ENCODE measurements at regions not wholly inside any gene's neighbourhood (a gene's known extent, or its start where the extent isn't known, plus 50 kb on each side); places are given as distances from the start of the nearest gene placed in this dataset.

DNA sequence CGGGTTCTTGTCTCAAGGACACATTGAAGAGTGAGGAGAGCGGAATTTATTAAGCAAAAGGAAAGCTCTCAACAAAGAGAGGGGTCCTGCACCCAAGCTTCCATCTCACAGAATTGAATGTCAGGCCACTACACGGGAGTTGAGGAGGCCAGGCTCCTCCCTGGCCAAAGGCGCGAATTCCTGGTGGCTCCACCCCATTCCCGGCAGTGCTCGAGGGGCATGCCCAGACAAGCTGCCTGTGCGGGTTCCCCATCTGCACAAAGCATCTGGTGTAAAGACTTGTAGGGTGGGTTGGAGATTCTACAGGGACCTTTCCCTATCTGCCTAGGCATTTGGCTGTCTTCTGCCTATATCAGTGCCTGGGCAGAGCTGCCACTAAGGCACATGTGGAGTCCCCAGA is 648.5 kb upstream of the PKN2 start:
- no peak for DNase-seq (ENCODE audit: low spot score)
- intact Hi-C loops (cut with DNase I), result no loop called here

DNA sequence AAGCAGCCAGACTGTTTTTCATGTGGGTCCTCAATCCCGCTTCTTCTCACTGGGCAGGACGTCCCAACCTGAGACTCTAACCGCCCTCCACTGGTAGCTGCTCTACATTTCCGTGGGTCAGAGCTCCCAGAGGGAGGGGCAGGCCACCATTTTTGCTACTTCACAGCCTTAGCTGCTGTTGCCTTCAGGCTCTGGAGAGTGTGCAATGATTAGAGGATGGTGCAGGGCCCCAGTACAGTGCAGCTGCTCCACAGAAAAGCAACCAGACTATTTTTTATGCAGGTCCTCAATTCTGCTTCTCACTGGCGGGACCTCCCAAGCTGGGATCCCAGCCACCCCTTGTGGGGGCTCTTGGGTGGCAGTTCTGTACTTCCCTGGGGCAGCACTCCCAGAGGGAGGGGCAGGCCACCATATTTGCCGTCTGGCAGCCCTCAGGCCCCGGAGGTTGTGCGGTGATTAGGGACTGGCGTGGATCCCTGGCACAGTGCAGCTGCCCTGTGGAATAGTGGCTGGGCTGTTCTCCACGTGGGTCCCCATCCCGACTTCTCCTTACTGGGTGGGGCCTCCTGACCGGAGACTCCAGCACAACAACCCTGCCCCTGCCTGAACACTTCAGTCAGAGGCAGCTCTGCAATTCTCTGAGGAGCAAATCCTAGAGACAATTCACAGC is 647.6 kb upstream of the PKN2 start:
- peak; percentile 73 for DNase-seq (ENCODE audit: low spot score)
- intact Hi-C loops (cut with DNase I), result no loop called here

DNA sequence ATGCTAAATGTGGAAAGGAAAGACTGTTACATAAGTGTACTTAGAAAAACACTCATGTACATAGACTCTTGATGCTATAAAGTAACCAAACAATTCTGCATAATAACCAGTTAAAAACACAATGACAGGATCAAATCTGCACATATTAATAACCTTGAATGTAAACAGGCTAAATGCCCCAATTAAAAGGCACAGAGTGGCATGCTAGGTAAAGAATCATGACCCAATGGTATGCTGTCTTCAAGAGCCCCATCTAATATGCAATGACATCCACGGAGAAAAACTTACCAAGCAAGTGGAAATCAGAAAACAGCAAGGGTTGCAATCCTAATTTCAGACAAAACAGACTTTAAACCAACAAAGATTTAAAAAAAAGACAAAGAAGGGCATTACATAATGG is 644.8 kb upstream of the PKN2 start:
- no peak for DNase-seq (ENCODE audit: low spot score)
- intact Hi-C loops (cut with DNase I), result no loop called here

DNA sequence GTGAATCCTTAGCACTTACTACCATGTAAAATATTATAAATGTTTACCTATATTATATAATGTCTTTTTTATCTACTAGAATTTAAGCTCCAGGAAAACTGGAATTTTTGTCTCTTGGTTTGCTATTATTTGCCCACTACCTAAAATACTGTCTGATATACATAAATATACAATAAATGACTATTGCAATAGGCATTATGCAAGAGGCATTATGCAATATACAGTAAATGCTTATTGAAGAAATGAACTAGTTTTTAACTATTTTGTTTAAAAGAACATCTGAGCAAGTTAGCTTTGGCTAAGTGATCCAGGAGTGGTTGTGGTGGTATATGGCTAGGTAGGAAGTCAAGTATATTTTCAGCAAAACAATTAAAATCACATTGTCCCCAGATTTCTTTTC is 640.2 kb upstream of the PKN2 start:
- DNase-seq (ENCODE audit: low spot score), result no peak
- intact Hi-C loops (cut with DNase I), result no loop called here

DNA sequence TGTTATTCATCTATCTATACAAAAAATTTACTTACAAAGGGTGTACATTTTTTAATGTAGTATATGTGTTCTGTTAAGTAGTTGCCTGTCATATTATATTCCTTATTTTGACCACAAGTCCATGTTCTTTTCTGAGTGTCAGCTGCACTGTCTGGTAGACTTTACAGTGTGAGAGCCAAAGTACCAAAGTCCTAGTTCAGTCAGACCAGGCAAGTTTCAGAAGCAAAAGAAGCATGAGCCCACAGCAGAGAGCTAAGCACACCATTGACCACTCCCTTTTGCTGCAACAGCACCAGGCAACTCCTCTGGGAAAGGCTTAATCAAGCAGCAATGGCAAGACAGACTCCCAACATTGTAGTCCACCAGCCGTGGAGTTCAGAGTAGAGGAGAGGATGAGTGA is 631.9 kb upstream of the PKN2 start:
- intact Hi-C loops (cut with DNase I), result no loop called here

DNA sequence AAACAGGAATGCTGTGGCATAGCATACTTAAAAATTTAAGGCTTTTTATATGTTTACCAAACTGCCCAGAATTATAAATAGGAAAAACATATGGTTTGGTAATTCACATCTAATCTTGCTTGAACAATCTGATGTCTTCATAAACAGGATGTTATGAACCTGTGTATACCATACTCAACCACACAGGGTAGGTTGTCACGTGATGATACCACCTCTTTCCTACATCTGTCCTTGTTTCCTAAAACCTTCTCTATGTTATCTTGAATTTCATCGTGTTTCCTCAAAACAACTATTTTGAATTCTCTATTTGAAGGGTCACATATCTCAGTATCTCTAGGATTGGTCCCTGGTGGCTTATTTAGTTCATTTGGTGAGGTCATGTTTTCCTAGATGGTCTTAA is 631.0 kb upstream of the PKN2 start:
- intact Hi-C loops (cut with DNase I), result no loop called here

More for the DNA sequence above, 631.9 kb upstream of the PKN2 start:
- no peak for DNase-seq (ENCODE audit: low spot score)

DNA sequence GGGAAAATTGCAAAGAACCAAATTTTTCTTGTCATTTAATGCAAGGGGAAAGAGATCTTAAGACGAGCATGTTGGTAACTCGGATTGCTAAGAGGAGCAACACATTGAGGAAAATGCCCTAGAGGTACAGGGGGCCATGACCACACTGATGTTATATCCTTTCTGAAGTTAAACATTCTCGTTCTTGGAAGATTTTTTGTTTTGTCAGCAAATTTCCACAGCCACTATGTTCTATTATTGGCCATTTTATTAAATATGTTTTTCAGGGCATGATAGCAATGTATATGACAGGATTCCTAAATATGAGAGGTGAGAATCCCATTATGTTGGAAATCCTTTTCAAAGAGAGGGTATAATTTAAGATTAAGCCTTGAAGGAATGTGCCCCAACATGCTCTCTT is 627.2 kb upstream of the PKN2 start:
- DNase-seq (ENCODE audit: low spot score), result no peak
- intact Hi-C loops (cut with DNase I), result no loop called here

More for the DNA sequence above, 631.0 kb upstream of the PKN2 start:
- no peak for DNase-seq (ENCODE audit: low spot score)

DNA sequence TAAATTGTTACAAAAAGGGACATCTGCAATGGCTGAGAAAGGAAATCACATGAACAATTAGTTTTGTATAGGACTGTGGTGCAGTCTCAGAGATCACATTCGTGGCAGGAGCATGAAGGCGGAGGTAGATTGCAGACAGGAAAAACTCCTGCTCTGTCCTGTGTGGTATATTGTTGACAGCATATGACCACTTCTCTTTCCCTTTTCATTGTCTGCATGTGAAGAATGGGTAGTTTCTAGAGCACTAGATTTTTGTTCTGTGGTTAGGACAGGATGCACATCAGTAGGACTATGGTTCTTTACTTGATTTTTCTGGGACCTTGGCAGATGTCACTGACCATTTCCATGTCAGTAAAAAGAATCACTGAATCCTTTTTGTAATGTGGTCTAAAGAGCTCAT is 625.9 kb upstream of the PKN2 start:
- DNase-seq (ENCODE audit: low spot score), result no peak

DNA sequence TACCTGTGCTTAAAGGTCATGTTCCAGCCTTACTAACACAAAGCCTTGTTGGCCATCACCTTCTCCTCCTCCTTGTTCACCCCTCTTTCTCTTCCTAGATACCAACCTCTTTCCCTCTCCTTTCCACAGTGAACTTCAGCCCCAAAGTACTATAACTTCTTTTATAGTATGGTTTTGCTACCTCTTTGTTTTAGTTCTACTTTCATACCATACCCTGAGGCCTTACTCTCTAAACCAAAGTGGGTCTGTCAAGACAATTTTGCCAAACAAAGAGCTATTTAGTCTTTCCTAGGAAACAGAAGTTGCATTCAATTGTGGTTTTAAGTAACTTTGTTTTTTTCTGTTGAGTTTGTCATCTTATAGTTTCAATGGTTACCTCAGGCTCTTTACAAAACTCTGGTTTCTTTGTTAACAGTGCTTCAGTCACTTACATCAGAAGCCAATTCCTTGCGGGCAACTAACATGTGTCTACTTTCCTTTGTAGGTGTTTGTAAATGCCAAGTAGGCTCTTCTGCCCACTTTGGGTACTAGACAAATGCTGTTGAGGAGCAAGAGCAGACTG is 623.9 kb upstream of the PKN2 start:
- intact Hi-C loops (cut with DNase I), result loop anchor here (10.0 kb wide), 3 partner anchors 735 to 765 kb away; partner anchors contain the start of gene LMO4 (in 1 of the 2)
- no peak for DNase-seq (ENCODE audit: low spot score)

More for the DNA sequence above, 625.9 kb upstream of the PKN2 start:
- intact Hi-C loops (cut with DNase I), result no loop called here

DNA sequence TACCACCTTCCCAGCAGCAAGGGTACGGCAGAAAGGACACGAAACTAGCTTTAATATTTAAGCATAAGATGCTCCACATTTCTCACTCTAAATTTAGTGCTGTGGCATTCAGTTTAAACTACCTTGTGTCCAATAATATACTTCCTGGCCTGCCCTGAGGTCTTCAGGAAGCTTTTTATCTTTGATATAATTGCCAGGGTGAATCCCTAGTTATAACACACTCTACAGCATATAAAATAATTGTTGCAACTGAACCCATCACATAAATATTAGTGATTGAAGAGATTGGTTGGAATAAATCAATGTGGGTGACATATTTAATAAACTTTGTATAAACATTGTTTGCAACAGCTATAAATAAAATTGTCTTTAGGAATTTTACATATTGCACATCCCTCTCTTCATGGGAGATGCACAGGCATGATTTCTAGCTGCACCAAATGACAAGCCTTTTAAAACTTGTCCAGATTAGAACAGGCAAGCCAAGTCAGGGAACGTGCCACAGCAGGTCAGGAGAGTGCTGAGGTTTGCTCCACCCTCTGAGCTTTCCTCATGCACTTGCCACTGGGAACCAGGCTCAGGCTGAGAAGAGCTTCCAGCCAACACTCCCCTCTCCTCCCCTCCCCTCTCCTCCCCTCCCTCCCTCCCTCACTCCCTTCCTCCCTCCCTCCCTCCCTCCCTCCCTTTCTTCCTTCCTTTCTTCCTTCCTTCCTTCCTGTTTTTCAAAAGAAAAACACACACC is 623.2 kb upstream of the PKN2 start:
- intact Hi-C loops (cut with DNase I), result loop anchor here (10.0 kb wide), 3 partner anchors 736 to 766 kb away; partner anchors contain the start of gene LMO4 (in 1 of the 2)
- no peak for DNase-seq (ENCODE audit: low spot score)

DNA sequence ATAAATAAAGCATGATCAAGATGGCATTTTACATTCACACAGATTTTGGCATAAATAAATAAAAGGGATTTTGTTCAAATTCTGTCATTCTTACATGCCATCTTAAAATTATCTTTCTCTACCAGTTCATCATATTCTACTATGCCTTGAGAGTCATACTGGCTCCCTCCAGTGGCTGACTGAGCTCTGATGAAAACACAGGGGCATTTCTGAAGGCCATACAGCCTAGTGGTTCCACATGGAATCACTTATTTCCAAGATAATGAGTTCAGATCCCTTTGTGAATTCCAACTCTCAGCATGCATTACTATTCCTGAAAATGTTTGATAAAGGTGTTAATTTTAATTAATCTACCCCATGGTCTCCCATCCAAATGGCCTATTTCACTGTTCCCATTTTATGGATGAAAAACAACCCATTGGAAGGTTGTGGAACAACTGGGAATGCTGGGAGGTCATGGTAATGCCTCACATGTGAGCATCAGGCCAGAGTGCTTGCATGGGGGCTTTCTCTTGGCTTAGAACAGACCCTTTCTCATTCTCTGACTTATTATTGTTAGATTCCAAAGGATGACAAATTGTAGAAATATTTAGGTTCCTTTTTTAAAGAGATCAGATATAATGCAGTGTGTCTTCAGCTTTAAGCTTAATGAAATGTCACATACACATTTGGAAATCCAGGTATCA is 622.4 kb upstream of the PKN2 start:
- intact Hi-C loops (cut with DNase I), result loop anchor here (10.0 kb wide), 3 partner anchors 737 to 767 kb away; partner anchors contain the start of gene LMO4 (in 1 of the 2)
- no peak for DNase-seq (ENCODE audit: low spot score)

DNA sequence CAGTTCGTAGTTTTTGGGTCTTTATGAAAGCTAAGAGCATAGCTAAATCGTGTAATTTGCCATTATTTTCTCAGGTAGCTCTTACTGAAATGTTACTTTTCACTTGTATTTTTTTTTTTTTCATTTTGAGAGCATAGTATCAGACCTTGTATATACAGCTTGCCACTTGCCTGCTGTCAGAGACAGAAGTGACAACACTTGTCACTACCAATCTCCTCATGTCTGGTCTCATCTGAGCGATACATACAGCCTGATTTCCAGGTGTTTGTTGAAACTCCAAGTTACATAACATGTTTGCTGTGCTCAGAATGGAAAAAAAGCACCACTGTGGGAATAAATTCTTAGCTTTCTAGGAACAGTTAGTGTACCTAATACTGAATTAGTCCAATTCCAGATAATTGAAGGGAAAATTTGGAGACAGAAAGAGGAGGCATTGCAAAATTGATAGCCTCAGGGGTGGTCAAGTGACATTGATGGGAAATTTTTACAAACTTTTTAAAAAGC is 621.4 kb upstream of the PKN2 start:
- no peak for DNase-seq (ENCODE audit: low spot score)
- intact Hi-C loops (cut with DNase I), result loop anchor here (10.0 kb wide), 3 partner anchors 738 to 768 kb away; partner anchors contain the start of gene LMO4 (in 1 of the 2)

DNA sequence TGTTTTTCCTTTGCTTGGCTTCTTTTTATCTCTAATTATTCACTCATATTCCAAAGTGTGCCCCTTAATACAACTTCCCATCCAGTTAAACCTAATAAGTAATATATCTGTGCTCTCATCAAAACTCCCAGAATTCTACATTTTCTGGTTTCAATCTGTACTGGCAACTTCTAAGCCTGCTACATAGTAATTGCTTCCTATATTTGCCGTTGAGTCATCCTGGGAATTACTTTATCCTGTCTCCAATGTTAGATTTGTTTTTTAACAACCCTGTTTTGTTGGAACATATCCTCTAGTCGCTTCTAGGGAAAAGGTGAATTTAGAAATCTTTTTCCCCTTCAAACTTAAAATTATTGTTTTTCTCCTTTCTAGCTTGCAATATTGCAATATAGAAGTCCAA is 620.5 kb upstream of the PKN2 start:
- no peak for DNase-seq (ENCODE audit: low spot score)
- intact Hi-C loops (cut with DNase I), result loop anchor here (10.0 kb wide), 3 partner anchors 739 to 769 kb away; partner anchors contain the start of gene LMO4 (in 1 of the 2)

DNA sequence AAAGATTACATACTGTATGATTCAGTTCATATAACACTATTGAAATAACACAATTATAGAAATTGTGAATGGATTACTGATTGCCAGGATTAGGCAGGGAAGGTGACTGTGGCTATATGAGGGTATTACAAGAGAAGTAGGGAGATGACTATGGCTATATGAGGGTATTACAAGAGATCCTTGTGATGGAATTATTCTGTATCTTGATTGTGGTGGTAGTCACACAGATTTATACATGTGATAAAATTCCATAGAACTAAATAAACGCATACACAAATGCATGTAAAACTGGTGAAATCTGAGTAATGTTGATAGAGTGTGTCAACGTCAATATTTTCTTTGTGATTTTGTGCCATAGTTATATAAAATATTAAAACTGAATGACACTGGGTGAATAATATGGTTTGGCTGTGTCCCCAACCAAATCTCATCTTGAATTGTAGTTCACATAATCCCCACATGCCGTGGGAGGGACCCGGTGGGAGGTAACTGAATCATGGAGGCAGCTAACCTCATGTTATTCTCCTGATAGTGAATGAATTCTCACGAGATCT is 615.6 kb upstream of the PKN2 start:
- intact Hi-C loops (cut with DNase I), result loop anchor here (10.0 kb wide), 3 partner anchors 744 to 774 kb away; partner anchors contain the start of gene LMO4 (in 1 of the 2)

DNA sequence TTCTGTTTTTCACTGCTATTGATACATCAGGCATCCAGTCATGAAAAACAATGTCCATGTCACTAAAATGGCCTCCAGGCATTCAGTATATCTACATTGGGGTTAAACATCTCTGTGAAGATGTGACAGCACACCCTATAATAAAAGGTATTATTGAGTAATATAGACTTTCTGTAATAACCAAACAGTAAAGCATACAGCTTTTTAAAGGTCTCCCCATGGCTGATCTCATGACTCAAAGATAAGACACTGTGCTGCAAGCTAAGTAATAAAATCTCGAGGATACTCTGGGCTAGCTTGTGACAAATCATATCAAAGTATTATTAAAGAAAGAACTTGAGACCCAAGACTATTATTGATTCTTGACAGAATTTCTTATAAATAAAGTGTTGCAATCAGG is 613.1 kb upstream of the PKN2 start:
- DNase-seq (ENCODE audit: low spot score), result no peak
- intact Hi-C loops (cut with DNase I), result no loop called here

More for the DNA sequence above, 615.6 kb upstream of the PKN2 start:
- no peak for DNase-seq (ENCODE audit: low spot score)

DNA sequence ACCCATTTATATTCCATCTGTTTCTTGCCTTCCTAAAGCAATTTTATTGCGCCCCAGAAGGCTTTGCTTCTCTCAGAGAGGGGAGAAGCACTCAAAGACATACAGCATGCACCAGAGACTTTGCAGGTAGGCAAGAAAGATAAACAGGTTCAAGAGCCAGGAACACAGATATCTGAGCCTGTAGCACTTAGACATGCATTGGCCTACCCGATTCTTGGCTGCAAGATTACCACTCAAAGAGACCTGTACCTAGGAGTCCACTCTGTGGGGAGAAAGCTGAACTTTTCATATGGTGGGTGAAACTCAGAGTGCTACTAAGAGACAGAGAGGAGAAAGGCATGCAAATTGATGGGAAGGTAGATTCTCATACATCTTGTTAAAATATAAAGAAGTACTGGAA is 609.4 kb upstream of the PKN2 start:
- DNase-seq (ENCODE audit: low spot score), result no peak
- intact Hi-C loops (cut with DNase I), result no loop called here

DNA sequence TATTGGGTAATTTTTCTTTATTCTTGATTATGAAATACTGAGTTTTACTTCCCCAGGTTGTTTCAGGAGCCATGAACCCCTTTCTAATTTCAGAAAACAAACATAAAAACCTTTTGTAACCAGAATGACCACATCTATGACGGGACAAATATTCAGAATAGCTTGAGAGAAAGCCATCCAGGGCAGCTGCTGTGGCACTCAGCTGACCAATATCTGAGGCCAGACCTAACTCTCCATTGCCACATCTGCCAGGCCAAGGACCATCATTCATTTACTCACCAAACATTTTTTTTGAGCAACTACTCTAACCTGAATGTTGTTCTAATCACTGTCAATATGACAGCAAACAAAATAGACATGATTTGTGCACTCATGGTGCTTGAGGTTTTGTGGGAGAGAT is 608.3 kb upstream of the PKN2 start:
- intact Hi-C loops (cut with DNase I), result no loop called here
- no peak for DNase-seq (ENCODE audit: low spot score)

DNA sequence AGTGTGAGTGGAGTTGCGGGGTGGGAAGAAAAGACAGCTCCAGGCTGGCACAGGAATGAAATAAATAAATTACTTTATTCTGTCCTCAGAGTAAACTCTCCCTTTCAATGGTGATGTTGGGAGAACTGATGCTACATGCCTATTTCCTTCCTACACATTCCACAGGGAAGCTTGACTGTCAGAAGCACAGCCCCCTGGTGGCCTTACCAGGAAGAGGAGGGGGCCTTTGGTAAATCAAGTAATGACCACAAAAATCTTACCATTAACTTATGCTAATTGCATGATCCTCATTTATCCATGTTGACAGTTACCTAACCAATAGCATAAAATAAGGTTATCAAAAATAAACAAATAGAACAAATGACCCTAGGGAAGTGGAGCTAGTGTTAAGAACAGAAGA is 605.0 kb upstream of the PKN2 start:
- no peak for DNase-seq (ENCODE audit: low spot score)
- intact Hi-C loops (cut with DNase I), result no loop called here

DNA sequence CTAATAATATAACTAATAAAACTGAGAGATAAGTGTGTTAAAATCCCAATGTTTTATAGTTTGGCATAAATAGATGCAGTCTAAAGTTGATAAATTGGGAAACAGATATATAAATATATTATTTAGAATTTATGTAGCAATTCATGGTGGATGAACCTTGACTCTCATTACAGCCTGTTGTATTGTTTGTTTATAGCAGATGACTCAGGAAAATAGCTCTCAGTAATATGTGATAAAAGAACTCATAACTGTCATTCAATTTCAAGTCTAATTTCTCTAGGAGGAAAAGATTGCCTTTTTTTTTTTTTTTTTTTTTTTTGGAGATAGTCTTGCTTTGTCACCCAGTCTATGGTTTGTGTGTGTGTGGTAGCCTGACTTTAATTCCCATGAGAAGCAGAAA is 603.2 kb upstream of the PKN2 start:
- no peak for DNase-seq (ENCODE audit: low spot score)
- intact Hi-C loops (cut with DNase I), result no loop called here
